SW480 (cell line): ENCODE measurements at regions not wholly inside any gene's neighbourhood (a gene's known extent, or its start where the extent isn't known, plus 50 kb on each side); places are given as distances from the start of the nearest gene placed in this dataset.
A peak's percentile ranks its signal among the peaks of the same experiment; 100 is the strongest.

Source experiments
- DNase-seq: peaks from one replicate; pipeline ENCODE4 v3.0.0-alpha.2; 2016; ENCODE audit warnings: low spot score

DNA sequence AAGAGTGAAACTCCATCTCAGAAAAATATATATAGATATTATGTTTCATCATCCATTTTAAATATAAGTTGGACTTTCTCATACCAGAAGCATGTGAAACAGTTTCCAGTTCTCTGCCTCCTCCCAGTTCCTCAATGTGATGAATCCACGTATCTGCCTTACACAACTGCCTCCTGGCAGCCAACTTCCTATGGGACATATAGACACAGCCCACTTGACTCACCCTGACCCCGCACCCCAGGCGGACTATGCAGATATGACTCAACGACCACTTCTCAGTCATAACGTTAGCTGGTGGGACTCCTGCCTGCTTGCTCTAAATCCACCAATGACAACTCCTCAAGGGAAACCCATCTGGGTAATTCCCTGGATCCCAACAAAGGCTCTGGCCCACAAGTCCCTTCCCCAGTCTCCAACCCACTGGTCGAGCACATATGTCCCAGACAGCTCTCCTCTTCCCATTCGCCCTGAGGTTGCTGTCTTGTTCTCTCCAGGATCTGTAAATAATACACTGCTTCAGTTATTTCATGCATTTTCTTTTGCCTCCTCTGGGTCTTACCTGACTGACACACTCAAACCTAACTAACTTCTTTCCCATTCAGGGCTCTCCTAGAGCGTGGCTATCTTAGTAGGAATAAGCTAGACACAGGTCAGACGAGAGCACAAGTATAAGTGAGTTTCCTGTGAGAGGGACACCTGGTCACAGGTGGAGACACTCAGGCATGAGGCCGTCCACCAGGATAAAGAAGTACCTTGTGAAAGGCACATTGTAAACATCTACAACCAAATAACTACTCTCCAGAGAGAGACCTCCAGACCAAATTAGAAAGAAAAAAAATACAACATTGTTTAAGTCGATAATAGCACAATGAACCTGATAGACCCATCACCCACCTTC lies 548.5 kb downstream of the CD83 start:
- no peak for DNase-seq

DNA sequence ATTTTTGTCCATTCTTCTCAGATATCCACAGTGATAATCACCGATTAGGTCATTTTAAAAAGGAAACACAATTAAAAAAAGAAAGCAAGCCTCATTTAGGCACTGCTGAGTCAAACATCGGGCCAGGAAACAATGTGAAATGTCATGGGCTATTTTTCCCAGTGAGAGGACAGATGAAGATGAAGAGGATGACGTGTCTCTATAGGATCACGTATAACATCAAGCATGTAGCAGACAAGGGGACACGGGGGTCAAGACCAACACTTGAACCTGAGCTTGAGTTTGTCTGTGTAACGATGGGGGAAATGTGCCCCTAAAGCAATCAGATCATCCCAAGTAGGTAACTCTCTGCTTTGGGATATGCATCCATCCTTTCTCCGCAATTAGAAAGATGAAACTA lies 553.2 kb downstream of the CD83 start:
- DNase-seq, result no peak

DNA sequence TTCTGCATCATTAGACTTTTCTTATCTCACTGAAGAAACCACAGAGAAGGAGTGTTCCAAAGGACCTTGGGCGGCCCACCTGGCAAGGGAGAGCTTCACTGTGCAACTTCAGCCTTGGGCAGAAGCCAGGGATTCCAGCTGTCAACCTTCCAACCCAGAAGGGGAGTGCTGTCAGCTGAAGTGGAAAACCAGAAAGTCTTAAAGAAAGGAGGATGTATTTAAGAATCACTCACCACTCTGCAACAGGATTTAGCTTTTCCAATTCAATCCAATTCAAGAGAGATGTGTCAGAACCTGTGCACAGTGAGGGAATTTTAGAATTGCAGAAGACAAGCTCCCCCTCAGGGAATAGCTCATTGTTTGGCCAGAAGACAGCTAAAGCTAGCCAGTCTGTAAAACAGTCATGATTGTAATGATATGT lies 553.7 kb downstream of the CD83 start:
- DNase-seq, result no peak

DNA sequence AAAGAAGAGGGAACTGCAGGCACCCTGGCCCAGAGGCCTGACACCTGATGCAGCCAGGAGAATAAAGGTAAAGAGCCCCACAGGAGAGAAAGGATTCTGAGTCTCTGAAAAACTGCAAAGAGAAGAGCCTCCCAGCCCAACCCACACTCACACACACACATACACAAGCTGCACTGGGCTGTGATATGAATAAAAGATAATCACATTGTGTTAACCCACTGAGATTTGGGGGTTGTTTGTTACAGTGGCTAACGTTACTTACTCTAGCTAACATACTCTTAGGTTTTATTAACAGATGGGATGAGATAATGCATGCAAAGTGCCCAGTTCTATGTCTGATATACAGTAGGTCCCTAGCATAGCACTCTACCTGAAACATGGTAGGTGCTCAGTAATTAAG lies 554.4 kb downstream of the CD83 start:
- DNase-seq, result no peak

DNA sequence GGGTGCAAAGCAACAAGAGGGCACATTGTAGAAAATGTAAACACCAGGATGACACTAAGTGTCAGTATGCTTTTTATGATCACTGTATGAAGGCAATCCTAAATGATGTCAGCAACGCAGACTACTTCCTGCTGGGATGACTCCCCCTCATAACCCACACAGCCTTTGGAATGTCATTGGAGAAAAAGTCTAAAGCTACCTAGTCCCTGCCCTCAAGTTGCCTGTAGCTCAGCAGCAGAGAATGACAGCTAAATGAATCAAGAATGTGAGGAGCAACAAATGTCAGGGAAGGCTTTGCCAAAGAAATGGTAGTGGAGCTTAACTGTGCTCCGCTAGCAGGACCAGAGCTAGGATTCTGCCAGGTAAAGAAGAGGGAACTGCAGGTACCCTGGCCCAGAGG lies 555.6 kb downstream of the CD83 start:
- DNase-seq, result no peak

DNA sequence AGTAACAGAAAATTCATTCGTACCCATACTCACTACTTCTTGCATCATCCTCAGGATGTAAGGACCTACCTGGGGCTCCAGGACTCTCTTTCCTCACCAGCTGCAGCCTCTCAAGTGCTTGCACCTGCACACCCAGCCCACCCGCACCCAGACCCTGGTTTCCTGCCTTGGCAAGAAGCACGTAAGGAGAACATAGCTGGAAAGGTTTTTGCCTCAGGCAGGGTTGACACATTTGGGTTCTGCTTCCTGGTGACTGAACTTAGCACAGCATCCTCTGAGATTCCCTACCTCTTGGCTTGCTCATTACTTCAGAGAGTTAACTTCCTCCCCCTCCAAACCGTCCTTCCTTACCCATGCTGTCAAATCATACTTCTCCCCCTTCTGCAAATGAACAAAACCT lies 556.9 kb downstream of the CD83 start:
- DNase-seq, result no peak

DNA sequence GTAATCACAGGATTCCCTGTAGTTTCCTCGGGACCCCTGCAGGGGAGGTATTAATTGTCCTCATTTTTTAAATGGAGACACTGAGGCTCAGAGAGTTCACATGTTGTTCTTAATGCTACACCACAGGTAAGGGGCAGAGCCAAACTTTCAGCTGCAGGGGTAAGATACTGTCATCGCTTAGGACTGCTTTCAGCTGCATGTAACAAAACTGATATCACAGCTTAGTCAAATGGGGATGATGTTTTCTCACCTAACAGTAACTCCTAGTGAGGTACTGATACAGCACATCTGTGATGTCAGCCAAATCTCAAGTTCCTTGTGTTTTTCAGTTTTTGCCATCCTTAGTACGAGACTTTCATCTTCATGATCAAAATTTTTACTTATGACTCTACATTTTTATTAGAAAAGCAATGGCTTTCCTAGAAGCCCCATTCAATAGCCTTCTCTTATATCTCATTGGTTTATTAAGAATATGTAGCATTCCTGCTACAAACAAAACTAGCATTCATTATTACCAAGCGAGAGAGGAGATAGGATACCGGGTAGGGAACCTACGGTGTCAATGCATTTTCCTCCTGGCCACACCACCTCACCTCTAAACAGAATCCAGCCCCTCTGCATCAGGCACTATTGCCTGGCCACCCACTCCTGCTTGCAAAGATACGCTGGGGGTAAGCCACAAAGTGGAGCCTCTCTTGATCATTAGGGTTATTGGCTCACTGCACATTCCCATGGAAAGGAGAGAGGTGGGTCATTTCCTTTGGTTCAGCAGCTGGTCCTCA lies 557.5 kb downstream of the CD83 start:
- DNase-seq, result no peak

DNA sequence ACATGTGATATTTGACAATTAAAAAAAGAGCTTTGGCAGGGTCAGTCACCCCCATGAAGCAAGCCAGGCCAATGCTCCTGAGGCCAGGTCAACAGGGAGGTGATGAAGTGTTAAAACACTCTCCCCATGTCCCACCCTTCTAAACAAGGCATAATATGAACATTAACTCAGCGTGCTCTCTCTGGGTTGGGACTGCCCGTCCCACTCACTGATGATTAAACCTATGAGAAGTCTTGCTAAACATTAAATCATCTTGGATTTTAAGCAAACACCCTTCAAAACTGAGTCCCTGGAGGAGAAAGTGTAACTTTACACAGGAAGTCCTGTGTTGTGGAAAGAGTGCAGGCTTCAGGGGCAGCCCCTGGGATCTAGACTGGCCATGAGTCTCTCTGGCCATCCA lies 558.5 kb downstream of the CD83 start:
- DNase-seq, result no peak

DNA sequence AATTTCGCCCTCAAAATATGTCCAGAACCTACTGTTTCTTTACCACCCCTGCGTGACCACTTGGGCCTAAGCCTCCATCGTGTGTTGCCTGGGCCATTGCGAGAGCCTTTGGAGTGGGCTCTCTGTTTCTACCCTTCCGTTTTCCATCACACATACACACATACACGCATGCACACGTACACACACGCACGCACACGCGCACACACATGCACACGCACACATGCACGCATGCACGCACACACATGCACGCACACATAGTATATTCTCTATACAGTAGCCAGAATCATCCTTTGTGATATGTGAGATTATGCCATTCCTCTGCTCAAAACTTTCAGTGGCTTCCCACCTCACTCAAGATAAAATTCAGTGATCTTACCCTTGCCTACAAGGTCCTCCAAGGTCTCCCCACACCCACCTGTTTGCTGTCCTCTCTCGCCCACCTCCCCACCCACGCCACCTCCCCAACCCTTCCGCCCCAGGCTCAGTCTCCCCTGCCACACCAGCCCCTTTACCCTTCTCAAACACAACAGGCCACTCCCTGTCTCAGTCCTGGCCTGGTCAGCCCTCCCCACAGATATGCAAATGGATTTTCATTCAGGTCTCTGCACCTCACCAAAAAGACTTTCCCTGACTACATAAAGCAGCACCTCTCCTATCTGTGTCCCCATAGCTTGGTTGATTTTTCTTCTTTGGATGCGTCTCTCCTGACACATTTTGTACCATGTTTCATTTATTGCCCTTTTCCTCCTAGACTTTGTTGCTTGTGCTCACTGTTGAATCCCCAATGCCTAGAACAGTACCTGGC lies 559.6 kb downstream of the CD83 start:
- DNase-seq, result no peak

DNA sequence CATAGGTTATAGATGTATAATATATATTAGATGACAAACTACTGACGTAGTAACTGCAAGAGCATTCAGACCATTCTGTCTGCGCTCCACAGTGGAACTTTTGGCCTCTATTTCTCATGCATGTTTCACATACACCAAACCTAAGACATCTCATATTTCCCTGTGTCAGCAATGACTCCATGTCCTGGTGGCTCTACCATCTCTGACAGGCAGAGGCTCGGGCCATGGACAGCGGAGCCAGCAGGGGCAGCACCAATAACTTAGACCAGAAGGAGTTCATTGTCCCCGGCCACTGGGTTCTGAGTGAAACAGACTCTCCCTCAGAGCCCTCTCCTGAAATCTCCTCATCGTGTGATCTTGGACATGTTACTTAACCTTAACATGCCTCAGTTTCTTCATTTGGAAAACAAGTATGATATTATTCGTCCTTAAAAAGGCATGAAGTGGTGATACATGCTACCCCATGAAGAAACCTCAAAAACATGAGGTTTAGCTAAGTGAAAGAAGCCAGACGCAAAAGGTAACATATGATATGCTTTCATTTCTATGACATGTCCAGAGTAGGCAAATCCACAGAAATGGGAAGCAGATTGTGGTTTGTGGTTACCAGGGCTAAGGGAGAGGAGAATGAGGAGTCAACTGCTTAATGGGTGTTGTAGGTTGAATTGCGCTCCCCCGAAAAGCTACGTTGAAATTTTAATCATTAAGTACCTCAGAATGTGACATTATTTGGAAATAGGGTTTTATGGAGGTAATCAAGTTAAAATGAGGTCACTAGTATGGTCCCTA lies 564.0 kb upstream of the JARID2 start:
- DNase-seq, result no peak

DNA sequence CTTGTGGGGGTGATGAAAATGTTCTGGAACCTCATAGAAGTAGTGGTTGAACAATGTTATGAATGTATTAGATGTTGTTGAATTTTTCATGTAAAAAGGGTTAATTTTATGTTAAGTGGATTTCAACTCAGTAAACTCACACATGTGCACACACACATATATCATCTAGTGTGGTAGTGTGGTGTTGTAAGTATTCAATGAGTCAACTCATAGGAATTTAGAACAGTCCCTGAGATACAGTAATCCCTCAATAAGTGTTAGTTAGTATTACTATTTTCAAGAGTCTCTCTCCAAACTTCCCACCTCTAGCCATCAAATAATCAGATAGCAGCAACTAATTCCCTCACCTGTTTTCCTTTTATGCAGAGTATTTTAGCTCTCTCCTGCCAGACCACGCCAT lies 563.1 kb upstream of the JARID2 start:
- peak; percentile 38 for DNase-seq

DNA sequence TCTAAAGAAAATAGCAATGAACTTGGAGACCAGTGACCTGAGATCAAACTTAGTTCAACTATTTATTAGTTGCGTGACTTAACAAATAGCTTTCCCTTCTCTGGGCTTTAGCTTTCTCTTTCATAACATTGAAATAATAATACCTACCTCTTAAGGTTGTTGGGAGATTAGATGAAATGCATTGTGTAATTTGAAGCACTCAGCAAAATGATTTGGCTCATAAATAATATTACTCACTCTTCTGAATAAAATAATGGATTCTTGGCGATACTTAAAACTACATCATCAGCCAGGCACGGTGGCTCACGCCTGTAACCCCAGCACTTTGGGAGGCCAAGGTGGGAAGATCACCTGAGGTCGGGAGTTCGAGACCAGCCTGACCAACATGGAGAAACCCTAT lies 556.2 kb upstream of the JARID2 start:
- DNase-seq, result no peak

DNA sequence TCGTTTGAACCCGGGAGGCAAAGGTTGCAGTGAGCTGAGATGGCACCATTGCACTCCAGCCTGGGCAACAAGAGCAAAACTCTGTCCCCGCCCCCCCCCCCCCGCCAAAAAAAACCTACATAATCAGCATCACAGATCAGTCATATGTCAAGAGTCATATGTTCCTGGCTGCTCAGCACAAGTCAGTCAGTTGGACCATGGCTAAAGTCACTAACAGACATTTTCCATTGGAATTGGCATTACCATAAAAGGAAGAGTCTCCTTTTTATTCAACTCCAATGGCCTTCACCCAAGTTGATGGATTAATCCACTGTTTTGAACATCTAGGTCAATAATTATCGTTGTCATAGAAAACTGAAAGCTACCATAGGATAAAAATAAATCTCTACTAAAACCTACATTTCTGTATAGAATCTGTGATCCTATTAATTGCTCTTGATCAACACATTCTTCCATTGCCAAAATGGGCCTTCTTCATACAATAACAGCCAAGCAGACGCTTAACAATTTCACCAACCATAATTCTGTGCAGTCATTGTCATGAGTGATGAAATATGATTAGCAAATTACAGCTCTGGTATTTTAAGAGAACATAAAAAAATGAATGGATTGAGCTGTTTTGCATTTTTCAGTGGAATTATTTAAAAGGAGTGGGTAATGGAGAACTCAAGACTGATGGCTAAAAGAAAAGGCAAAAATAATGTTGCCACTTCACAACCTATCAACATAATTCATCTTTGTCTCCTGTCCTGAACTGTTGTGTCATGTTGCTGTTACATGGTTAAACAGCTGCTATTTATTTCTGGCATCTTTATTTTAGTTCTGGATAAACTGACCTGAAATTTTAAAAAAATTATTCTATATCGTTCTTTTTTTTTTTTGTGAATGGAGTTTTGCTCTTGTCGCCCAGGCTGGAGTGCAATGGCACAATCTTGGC lies 555.5 kb upstream of the JARID2 start:
- no peak for DNase-seq

DNA sequence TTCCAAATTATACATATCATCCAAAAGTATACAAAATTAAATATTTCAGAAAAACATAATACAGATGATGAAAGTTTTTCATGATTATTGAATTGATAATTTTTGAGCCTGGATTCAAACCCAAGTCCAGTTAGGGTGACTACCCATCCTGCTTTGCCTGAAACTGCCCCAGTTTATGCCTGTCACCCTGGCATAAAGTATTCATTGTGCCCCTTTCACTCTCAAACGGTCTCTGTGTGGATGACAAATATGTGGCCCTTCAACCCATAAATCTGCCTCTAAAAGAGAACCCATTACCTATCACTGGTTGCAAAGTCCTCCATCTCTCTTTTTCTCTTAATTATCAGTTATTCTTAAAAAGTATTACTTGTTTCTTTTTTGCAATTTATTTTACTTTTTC lies 553.7 kb upstream of the JARID2 start:
- DNase-seq, result no peak

DNA sequence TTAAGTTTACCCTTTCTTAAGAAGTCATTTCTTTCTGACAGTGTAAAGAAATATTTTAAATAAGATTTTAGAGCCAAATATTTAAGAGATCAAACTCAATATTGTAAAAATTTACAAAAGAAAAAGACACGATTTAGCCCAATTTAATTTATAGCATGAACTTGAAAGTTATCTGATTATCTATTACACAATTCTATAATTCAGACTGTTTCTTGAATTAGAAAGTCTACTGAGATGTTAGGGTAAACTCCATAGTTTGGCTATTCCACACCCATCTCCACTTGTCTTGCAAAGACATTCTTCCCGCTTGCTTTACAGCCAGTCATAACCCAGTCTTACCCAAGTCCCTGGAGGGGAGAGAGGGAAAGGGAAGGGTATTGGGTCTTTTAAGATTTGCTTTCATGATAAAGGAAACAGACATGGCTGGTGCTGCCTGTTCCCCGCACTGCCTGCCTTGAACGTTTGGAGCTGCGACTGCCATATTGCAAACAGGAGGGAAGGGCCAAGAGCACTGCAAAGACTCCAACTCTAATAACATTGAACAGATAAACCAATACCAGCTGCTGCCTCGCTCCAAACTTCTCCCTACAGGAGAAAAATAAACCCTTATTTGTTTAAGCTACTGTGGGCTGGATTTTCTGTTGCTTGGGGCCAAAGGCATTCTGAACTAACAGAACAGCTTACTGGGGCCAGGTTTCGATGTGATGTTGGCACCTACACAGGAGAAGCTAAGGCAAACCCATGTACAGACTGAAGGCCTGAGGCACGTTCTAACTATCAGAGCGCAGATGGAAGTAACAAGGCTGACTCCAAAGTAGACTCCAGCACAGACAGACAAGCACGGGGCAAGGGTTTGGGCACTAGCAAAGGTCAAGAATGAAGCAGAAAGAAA lies 552.3 kb upstream of the JARID2 start:
- DNase-seq, result no peak

DNA sequence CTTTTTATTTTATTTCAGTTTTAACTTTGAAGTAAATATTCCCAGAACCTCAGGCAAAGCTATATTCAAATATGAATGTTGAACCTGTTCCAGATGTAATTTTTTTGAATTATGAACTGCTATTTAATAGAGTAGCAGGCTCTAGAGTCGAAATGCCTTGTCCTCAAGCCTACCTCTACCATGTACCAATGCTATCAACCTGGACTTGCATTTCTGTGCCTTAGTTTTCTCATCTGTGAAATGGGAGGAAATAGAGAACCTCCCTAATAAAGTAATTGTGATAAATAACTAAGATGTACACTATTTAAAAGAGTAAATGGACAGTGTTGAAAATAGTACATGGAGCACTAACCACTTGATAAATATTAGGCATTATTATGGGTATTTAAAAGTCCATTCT lies 551.6 kb upstream of the JARID2 start:
- no peak for DNase-seq

DNA sequence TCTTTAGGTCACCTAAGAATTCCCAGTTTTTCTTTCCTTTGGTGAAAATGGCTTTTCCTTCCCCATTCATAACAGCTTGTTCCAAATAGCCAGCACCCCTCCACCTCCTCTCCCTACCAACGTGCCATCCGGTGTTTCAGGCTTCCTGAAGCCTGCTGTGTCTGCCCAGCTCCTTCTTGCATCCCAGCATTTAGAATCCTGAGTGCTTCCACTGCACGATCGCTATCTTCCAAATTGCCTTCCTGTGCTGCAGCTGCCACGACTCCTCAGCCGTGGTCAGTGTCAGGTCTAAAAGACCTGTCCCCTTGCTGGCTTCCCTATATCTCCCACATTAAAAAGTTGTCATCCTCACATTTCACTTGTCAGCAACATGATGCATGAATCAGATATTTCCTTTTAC lies 550.3 kb upstream of the JARID2 start:
- DNase-seq, result peak; percentile 25

DNA sequence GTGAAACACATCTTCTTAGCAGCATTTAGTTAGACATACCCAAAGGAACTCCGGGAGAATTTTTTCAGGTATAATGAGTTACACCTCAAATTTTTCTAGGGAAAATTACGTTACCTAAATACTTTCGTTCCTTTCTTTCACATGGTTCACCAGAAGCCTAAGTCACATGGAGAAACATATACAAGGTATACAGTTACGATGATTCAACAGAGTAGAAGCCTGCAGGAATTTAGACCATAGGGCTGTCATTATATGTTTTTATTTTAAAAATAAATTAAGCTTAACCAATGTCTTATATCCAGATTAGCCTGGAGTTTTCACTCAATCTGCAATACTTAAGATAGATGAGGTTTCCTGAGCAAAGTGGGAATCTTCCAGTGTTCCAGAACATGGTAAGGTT lies 549.5 kb upstream of the JARID2 start:
- DNase-seq, result no peak

DNA sequence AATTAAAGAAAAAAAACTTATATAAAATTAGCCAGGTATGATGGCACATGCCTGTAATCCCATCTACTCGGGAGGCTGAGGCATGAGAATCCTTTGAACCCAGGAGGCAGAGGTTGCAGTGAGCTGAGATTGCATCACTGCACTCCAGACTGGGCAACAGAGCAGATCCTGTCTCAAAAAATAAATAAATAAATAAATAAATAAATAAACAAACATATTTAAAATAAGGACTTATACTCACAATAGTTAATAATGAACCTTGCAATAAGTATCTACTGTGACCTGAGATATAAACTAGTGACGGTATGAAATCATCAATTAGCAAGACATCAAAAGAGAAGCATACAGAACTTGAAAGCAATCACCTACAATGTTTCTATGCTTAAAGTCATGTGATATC lies 548.4 kb upstream of the JARID2 start:
- DNase-seq, result no peak
